Stimulated activated CD4-positive, alpha-beta T cell treated with anti-CD3 and anti-CD28 coated beads, Interleukin-4, amount 100 ng/mL, for 48 hours (primary cell): ENCODE measurements at regions not wholly inside any gene's neighbourhood (a gene's known extent, or its start where the extent isn't known, plus 50 kb on each side); places are given as distances from the start of the nearest gene placed in this dataset.
"Not testable (repeated sequence)": the region's sequence is repeated elsewhere in the genome, so short reads cannot be mapped to it uniquely, and the experiment has no call there.

ENCODE experiments used
- DNase-seq, 2 donors: peaks; one replicate each; pipeline ENCODE4 v3.0.0-alpha.2; 2020; ENCODE audit warnings: low read depth in 2 of 2

DNA sequence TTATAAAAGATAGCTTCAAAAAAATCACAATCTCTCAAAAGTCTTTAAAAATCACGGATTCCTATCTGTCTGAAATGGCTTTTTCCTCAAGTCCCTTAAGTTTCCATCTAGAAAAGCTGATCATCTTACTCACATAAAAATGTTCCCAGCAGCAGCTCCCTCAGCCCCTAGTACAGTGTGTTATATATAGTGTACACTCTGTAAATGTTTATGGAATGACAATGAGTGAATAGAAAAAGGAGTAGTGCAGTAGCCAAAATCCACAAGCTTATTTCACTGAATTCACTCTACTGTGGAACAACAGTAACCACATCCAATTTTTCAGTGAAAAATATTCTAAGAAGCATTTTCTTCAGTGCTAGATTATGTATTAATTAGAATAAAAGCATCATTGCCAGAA lies 609.4 kb downstream of the DTWD2 start:
- no peak for DNase-seq

GRCh38 chr5:118377420-118377819 lies 610.9 kb downstream of the DTWD2 start:
- DNase-seq = no peak

DNA sequence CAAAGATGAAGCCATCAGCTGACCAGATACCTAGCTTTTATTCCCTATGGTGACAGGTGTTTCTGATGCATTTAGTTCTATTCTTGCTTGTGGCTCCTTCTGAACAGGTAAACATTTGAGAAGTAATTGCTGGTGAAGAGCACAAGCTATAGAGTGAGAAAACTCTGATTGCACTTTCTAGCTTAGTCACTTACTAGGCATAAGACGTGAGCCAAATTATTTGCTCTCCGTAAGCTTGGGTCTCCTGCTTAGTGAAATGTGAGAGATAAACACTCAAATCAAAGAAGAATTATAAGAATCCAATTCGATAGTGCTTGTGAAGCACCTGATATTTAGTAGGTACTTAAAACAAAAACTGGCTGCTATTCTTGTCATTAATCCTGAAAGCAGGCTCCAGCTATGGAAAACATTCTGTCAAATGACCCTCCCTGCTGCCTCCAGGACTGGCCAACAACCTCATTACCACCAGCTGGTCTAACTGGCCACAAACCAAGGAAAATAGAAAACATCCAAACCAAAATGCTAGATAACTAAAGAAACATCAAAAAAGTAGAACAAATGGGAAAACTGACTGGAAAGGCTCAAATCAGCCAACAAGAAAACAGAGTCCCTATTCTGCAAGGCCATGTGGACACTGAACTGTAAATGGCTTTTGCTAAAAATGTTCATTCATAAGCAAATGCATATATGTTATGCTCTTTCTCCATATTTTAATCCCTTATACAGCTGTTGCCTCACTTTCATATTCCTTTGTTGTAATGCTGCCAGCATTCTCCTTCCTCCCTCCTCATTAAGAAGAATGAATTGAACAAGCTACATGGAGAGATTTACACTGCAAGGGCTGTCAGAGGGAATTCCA lies 616.1 kb downstream of the DTWD2 start:
- no peak for DNase-seq

- DNase-seq = no peak
Measured at GRCh38 chr5:118366429-118366828, 621.9 kb downstream of the DTWD2 start.

DNA sequence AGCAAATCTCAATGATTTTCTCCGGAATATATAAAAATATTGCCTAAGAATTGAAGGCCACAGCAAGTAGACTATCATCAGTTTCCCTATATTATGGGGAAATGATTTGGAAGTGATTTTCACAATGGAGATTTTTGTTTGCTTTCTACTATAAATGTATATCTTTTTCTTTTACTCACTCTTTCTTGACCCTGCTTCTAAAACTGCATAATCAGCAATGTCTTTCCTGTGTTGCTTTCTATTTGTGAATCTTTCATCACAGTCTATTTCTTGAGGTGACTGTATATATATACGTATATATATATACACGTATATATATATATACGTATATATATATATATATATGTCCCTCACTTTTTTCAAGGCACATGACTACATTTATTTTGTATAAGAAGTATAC lies 622.6 kb downstream of the DTWD2 start:
- DNase-seq = no peak

- DNase-seq = no peak
Measured at GRCh38 chr5:118354797-118355196, 633.5 kb downstream of the DTWD2 start.

GRCh38 chr5:118353970-118354369 lies 634.4 kb downstream of the DTWD2 start:
- no peak for DNase-seq

DNA sequence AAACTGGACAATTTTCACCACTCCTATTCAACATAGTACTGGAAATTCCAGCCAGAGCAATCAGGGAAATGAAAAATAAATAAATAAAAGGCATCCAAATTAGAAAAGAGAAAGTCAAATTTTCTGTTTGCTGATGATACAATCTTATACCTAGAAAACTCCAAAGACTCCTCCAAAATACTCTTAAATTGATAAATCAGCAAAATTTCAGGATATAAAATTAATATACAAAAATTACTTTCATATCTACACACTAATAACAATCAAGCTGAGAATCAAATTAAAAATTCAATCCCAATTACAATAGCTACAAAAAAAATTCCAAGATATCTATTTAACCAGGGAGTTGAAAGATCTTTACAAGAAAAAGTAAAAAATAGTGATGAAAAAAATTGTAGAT lies 651.9 kb downstream of the DTWD2 start:
- DNase-seq = no peak

DNA sequence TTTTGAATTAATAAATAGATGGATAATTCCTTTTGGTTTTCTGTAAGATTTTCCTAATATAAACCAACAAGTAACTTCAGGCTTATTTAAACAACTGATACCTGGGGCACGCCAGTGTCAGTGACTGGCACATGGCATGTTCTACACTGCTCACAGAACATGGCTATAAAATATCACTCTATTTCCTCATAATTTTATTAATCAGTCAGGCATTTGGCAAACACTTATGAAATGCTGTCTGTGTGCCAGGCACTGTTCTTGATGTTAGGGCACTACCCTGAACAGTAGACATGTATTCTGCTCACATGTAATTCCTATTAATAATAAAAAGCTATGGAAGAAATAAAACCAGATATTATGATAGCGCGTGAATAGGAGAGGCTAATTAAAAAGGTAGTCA lies 661.0 kb downstream of the DTWD2 start:
- DNase-seq = no peak

- no peak for DNase-seq
Measured at GRCh38 chr5:118326481-118327045, 661.8 kb downstream of the DTWD2 start.

GRCh38 chr5:118325931-118326330 lies 662.4 kb downstream of the DTWD2 start:
- DNase-seq = no peak

DNA sequence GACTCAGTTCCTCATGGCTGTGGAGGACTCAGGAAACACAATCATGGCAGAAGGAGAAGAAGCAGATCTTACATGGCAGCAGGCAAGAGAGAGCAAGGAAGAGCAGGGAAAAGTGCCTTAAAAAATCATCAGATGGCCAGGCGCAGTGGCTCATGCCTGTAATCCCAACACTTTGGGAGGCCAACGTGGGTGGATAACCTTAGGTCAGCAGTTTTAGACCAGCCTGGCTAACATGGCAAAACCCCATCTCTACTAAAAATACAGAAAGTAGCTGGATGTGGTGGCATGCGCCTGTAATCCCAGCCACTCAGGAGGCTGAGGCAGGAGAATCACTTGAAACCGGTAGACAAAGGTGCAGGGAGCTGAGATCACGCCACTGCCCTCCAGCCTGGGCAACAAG lies 664.6 kb downstream of the DTWD2 start:
- DNase-seq = not testable (repeated sequence)

GRCh38 chr5:118321081-118321480 lies 667.3 kb downstream of the DTWD2 start:
- no peak for DNase-seq

- no peak for DNase-seq
Measured at GRCh38 chr5:118320121-118320520, 668.2 kb downstream of the DTWD2 start.

- no peak for DNase-seq
Measured at GRCh38 chr5:118314931-118315330, 673.4 kb downstream of the DTWD2 start.

GRCh38 chr5:118311103-118311819 lies 677.1 kb downstream of the DTWD2 start:
- DNase-seq = no peak

- no peak for DNase-seq
Measured at GRCh38 chr5:118310401-118310800, 677.9 kb downstream of the DTWD2 start.

- DNase-seq = no peak
Measured at GRCh38 chr5:118303296-118303695, 685.1 kb downstream of the DTWD2 start.

GRCh38 chr5:118302786-118303185 lies 685.6 kb downstream of the DTWD2 start:
- no peak for DNase-seq

- DNase-seq = no peak
Measured at GRCh38 chr5:118301696-118302095, 686.7 kb downstream of the DTWD2 start.

DNA sequence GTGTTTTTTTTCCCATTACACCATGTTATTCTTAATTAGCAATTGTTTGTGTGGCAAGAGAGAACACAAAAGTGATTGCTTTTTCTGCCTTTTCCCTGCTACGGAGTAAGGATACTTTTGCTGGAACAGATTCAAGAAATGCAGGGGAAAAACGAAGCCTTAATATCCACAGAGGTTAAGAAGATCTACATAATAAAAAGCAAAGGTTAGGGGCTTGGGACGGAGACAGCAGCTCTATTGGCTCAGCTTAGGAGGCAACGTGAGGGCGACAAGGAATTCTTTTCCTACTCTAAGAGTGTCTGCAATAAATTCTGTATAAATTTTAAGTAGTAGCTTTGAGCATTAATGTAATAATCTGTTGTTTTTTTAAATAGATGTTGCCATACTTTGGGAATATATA lies 693.3 kb downstream of the DTWD2 start:
- DNase-seq = no peak

- DNase-seq = no peak
Measured at GRCh38 chr5:118293378-118293777, 695.0 kb downstream of the DTWD2 start.

GRCh38 chr5:118290204-118290603 lies 698.1 kb downstream of the DTWD2 start:
- DNase-seq = no peak
